Immature natural killer cell (primary cell): ENCODE measurements at regions not wholly inside any gene's neighbourhood (a gene's known extent, or its start where the extent isn't known, plus 50 kb on each side); places are given as distances from the start of the nearest gene placed in this dataset.

ENCODE experiments used
- DNase-seq, 3 donors: peaks; one replicate each; pipeline ENCODE4 v3.0.0; 2022; ENCODE audit warnings: mixed read lengths in 1 of 3
- H3K27ac Mint-ChIP-seq, 6 donors: one replicate each; pipeline ENCODE4 v1.8.0; 2020; ENCODE audit warnings: mixed read lengths in 6 of 6, mild to moderate bottlenecking in 5 of 6, inconsistent platforms in 4 of 6, moderate library complexity in 3 of 6
- H3K27me3 Mint-ChIP-seq, 3 donors: one replicate each; pipeline ENCODE4 v1.8.0; 2020 to 2021; ENCODE audit warnings: low read depth in 3 of 3, mild to moderate bottlenecking in 3 of 3, mixed read lengths in 3 of 3, moderate library complexity in 3 of 3, inconsistent platforms in 1 of 3
- H3K36me3 Mint-ChIP-seq, 3 donors: one replicate each; pipeline ENCODE4 v1.8.0; 2020; ENCODE audit warnings: mixed read lengths in 3 of 3, inconsistent platforms in 2 of 3, mild to moderate bottlenecking in 2 of 3
- H3K4me1 Mint-ChIP-seq, 2 donors: one replicate each; pipeline ENCODE4 v1.8.0; 2020; ENCODE audit warnings: inconsistent platforms in 2 of 2, mild to moderate bottlenecking in 2 of 2, mixed read lengths in 2 of 2, moderate library complexity in 1 of 2
- H3K4me3 Mint-ChIP-seq, 5 donors: one replicate each; pipeline ENCODE4 v1.8.0; 2020; ENCODE audit warnings: mild to moderate bottlenecking in 5 of 5, mixed read lengths in 5 of 5, inconsistent platforms in 3 of 5, moderate library complexity in 3 of 5
- H3K9me3 Mint-ChIP-seq, 6 donors: one replicate each; pipeline ENCODE4 v1.8.0; 2020; ENCODE audit warnings: mild to moderate bottlenecking in 6 of 6, mixed read lengths in 6 of 6, inconsistent platforms in 4 of 6, moderate library complexity in 3 of 6

- Mint-ChIP-seq H3K4me3 (no peak overlapping the region), H3K4me1 (no peaks in the 10 kb centered on the region), H3K27ac (no peak overlapping the region), H3K27me3 (peaks cover 0 to 3% (median 1%) of the 10 kb centered on the region in 3 donors), H3K36me3 (no peaks in the 10 kb centered on the region), H3K9me3 (peaks cover 0 to 2% (median 0%) of the 10 kb centered on the region in 6 donors)
- DNase-seq = no peak
These were observed 402.7 kb upstream of the DAB1 start for GRCh38 chr1:57826535-57826934.

GRCh38 chr1:57824535-57824934, 400.7 kb upstream of the DAB1 start:
- no peaks in the 10 kb centered on the region for H3K9me3 Mint-ChIP-seq
- no peak overlapping the region for H3K27ac Mint-ChIP-seq
- no peak for DNase-seq
- no peak overlapping the region for H3K4me3 Mint-ChIP-seq
- H3K4me1 Mint-ChIP-seq = no peaks in the 10 kb centered on the region
- peaks cover 0 to 3% (median 3%) of the 10 kb centered on the region in 3 donors for H3K27me3 Mint-ChIP-seq
- no peaks in the 10 kb centered on the region for H3K36me3 Mint-ChIP-seq

GRCh38 chr1:57820356-57821095, 396.7 kb upstream of the DAB1 start:
- H3K36me3 Mint-ChIP-seq = no peaks in the 10 kb centered on the region
- H3K4me1 Mint-ChIP-seq = no peaks in the 10 kb centered on the region
- H3K27me3 Mint-ChIP-seq = peaks cover 0 to 6% (median 2%) of the 10 kb centered on the region in 3 donors
- no peak overlapping the region for H3K27ac Mint-ChIP-seq
- DNase-seq = no peak
- no peak overlapping the region for H3K4me3 Mint-ChIP-seq
- no peaks in the 10 kb centered on the region for H3K9me3 Mint-ChIP-seq

- Mint-ChIP-seq H3K27me3 (peaks cover 0 to 6% (median 2%) of the 10 kb centered on the region in 3 donors), H3K9me3 (no peaks in the 10 kb centered on the region), H3K4me3 (no peak overlapping the region), H3K36me3 (no peaks in the 10 kb centered on the region), H3K27ac (no peak overlapping the region), H3K4me1 (no peaks in the 10 kb centered on the region)
- no peak for DNase-seq
These were observed 396.0 kb upstream of the DAB1 start for GRCh38 chr1:57819893-57820292.

- H3K4me3 Mint-ChIP-seq = no peak overlapping the region
- peaks cover 1 to 3% (median 3%) of the 10 kb centered on the region in 3 donors for H3K27me3 Mint-ChIP-seq
- no peak overlapping the region for H3K27ac Mint-ChIP-seq
- DNase-seq = no peak
- peaks cover 0 to 4% (median 1%) of the 10 kb centered on the region in 6 donors for H3K9me3 Mint-ChIP-seq
- no peaks in the 10 kb centered on the region for H3K36me3 Mint-ChIP-seq
- no peaks in the 10 kb centered on the region for H3K4me1 Mint-ChIP-seq
These were observed 379.7 kb upstream of the DAB1 start for GRCh38 chr1:57803586-57803985.

- H3K4me3 Mint-ChIP-seq = no peak overlapping the region
- no peaks in the 10 kb centered on the region for H3K36me3 Mint-ChIP-seq
- no peak for DNase-seq
- H3K9me3 Mint-ChIP-seq = peaks cover 0 to 8% (median 1%) of the 10 kb centered on the region in 6 donors
- H3K27me3 Mint-ChIP-seq = peaks cover 1 to 3% (median 2%) of the 10 kb centered on the region in 3 donors
- H3K4me1 Mint-ChIP-seq = no peaks in the 10 kb centered on the region
- H3K27ac Mint-ChIP-seq = no peak overlapping the region
These were observed 376.5 kb upstream of the DAB1 start for GRCh38 chr1:57800376-57800775.

GRCh38 chr1:57799490-57800115, 375.7 kb upstream of the DAB1 start:
- H3K27me3 Mint-ChIP-seq = peaks cover 1 to 3% (median 2%) of the 10 kb centered on the region in 3 donors
- H3K4me3 Mint-ChIP-seq = no peak overlapping the region
- no peak for DNase-seq
- no peaks in the 10 kb centered on the region for H3K4me1 Mint-ChIP-seq
- peaks cover 0 to 8% (median 1%) of the 10 kb centered on the region in 6 donors for H3K9me3 Mint-ChIP-seq
- H3K27ac Mint-ChIP-seq = no peak overlapping the region
- no peaks in the 10 kb centered on the region for H3K36me3 Mint-ChIP-seq

- peaks cover 1 to 3% (median 2%) of the 10 kb centered on the region in 3 donors for H3K27me3 Mint-ChIP-seq
- H3K9me3 Mint-ChIP-seq = peaks cover 0 to 8% (median 1%) of the 10 kb centered on the region in 6 donors
- no peak for DNase-seq
- H3K27ac Mint-ChIP-seq = no peak overlapping the region
- H3K4me1 Mint-ChIP-seq = no peaks in the 10 kb centered on the region
- no peaks in the 10 kb centered on the region for H3K36me3 Mint-ChIP-seq
- H3K4me3 Mint-ChIP-seq = no peak overlapping the region
These were observed 374.7 kb upstream of the DAB1 start for GRCh38 chr1:57798543-57798942.

- Mint-ChIP-seq H3K27me3 (peaks cover 2 to 3% (median 3%) of the 10 kb centered on the region in 3 donors), H3K9me3 (peaks cover 0 to 5% (median 0%) of the 10 kb centered on the region in 6 donors), H3K27ac (no peak overlapping the region), H3K36me3 (no peaks in the 10 kb centered on the region), H3K4me3 (no peak overlapping the region), H3K4me1 (no peaks in the 10 kb centered on the region)
- no peak for DNase-seq
These were observed 373.2 kb upstream of the DAB1 start for GRCh38 chr1:57797084-57797483.

GRCh38 chr1:57796616-57797015, 372.8 kb upstream of the DAB1 start:
- no peak for DNase-seq
- Mint-ChIP-seq H3K27me3 (peaks cover 2 to 3% (median 3%) of the 10 kb centered on the region in 3 donors), H3K36me3 (no peaks in the 10 kb centered on the region), H3K4me1 (no peaks in the 10 kb centered on the region), H3K4me3 (no peak overlapping the region), H3K27ac (no peak overlapping the region), H3K9me3 (peaks cover 0 to 5% (median 0%) of the 10 kb centered on the region in 6 donors)

GRCh38 chr1:57795886-57796285, 372.0 kb upstream of the DAB1 start:
- no peak for DNase-seq
- Mint-ChIP-seq H3K4me1 (no peaks in the 10 kb centered on the region), H3K36me3 (no peaks in the 10 kb centered on the region), H3K27me3 (peaks cover 2 to 3% (median 3%) of the 10 kb centered on the region in 3 donors), H3K4me3 (no peak overlapping the region), H3K9me3 (peaks cover 0 to 5% (median 0%) of the 10 kb centered on the region in 6 donors), H3K27ac (no peak overlapping the region)

- H3K36me3 Mint-ChIP-seq = no peaks in the 10 kb centered on the region
- H3K4me1 Mint-ChIP-seq = no peaks in the 10 kb centered on the region
- H3K9me3 Mint-ChIP-seq = peaks cover 0 to 3% (median 0%) of the 10 kb centered on the region in 6 donors
- H3K27me3 Mint-ChIP-seq = peaks cover 1 to 3% (median 3%) of the 10 kb centered on the region in 3 donors
- DNase-seq = no peak
- H3K4me3 Mint-ChIP-seq = no peak overlapping the region
- H3K27ac Mint-ChIP-seq = no peak overlapping the region
These were observed 370.2 kb upstream of the DAB1 start for GRCh38 chr1:57794078-57794477.

- DNase-seq = no peak
- H3K27me3 Mint-ChIP-seq = peaks cover 0 to 2% (median 1%) of the 10 kb centered on the region in 3 donors
- no peaks in the 10 kb centered on the region for H3K9me3 Mint-ChIP-seq
- H3K36me3 Mint-ChIP-seq = no peaks in the 10 kb centered on the region
- H3K4me1 Mint-ChIP-seq = no peaks in the 10 kb centered on the region
- H3K4me3 Mint-ChIP-seq = no peak overlapping the region
- no peak overlapping the region for H3K27ac Mint-ChIP-seq
These were observed 367.6 kb upstream of the DAB1 start for GRCh38 chr1:57791497-57791896.

- Mint-ChIP-seq H3K36me3 (no peaks in the 10 kb centered on the region), H3K27me3 (peaks cover 0 to 5% (median 2%) of the 10 kb centered on the region in 3 donors), H3K4me1 (no peaks in the 10 kb centered on the region), H3K27ac (no peak overlapping the region), H3K4me3 (no peak overlapping the region), H3K9me3 (peaks cover 0 to 2% (median 0%) of the 10 kb centered on the region in 6 donors)
- no peak for DNase-seq
These were observed 366.1 kb upstream of the DAB1 start for GRCh38 chr1:57789936-57790335.
